ENCODE measurements at regions not wholly inside any gene's neighbourhood (a gene's known extent, or its start where the extent isn't known, plus 50 kb on each side); places are given as distances from the start of the nearest gene placed in this dataset.

DNA sequence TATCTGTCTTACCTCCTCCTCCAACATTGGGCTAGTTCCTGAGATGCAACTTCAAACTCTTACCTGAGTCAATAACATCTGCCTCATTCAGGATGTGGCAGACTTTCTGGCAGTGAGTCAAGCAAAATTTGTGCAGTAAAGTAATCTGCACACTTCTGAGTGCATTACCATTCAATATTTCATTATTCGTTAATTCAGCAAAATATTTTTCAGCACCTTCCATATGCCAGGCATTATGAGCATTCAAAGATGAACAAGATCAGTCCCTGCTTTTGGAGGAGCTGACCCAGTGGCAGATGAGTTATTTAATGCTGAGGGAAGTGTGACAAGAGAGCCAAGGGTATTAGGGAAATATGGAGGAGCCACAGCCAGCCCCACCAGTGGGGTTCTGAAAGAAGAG lies 339.7 kb downstream of the LNPK start:
- no peaks in the 10 kb centered on the region for H3K79me2 ChIP-seq
- no peaks in the 10 kb centered on the region for H3K27me3 ChIP-seq (ENCODE audit: control insufficient read depth, insufficient read depth, low read length)
- H3K9me3 ChIP-seq (ENCODE audit: control insufficient read depth, low read length), result no peaks in the 10 kb centered on the region
- no peak overlapping the region for H2AFZ ChIP-seq
- H3K9ac ChIP-seq, result no peak overlapping the region
- TF ChIP-seq, protein P1, sequence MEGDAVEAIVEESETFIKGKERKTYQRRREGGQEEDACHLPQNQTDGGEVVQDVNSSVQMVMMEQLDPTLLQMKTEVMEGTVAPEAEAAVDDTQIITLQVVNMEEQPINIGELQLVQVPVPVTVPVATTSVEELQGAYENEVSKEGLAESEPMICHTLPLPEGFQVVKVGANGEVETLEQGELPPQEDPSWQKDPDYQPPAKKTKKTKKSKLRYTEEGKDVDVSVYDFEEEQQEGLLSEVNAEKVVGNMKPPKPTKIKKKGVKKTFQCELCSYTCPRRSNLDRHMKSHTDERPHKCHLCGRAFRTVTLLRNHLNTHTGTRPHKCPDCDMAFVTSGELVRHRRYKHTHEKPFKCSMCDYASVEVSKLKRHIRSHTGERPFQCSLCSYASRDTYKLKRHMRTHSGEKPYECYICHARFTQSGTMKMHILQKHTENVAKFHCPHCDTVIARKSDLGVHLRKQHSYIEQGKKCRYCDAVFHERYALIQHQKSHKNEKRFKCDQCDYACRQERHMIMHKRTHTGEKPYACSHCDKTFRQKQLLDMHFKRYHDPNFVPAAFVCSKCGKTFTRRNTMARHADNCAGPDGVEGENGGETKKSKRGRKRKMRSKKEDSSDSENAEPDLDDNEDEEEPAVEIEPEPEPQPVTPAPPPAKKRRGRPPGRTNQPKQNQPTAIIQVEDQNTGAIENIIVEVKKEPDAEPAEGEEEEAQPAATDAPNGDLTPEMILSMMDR (IDR thresholded peaks at IDR 0.05), result no peak
- no peak overlapping the region for H3K4me2 ChIP-seq (ENCODE audit: low read length)
- no peaks in the 10 kb centered on the region for H3K36me3 ChIP-seq (ENCODE audit: control insufficient read depth, insufficient read depth, low read length)
- H3K4me3 ChIP-seq (ENCODE audit: low read depth, low read length), result no peak overlapping the region
- no peak overlapping the region for H3K27ac ChIP-seq
- no peaks in the 10 kb centered on the region for H3K4me1 ChIP-seq

DNA sequence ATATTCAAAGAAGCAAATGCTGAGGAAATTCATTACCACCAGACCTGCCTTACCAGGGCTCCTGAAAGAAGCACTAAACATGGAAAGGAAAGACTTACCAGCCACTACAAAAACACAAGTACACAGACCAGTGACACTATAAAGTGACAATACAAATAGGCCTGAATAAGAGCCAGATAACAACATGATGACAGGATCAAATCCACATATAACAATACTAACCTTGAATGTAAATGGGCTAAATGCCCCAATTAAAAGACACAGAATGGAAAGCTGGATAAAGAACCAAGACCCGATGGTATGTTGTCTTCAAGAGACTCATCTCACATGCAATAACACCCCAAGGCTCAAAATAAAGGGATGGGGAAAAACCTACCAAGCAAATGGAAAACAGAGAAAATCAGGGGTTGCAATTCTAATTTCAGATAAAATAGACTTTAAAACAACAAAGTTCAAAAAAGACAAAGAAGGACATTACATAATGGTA lies 353.4 kb downstream of the LNPK start:
- no peak overlapping the region for H3K4me3 ChIP-seq (ENCODE audit: low read depth, low read length)
- no peak overlapping the region for H3K4me2 ChIP-seq (ENCODE audit: low read length)
- H3K36me3 ChIP-seq (ENCODE audit: control insufficient read depth, insufficient read depth, low read length), result no peaks in the 10 kb centered on the region
- H3K4me1 ChIP-seq, result no peaks in the 10 kb centered on the region
- peaks cover 3% of the 10 kb centered on the region for H3K9me3 ChIP-seq (ENCODE audit: control insufficient read depth, low read length)
- no peak overlapping the region for H3K27ac ChIP-seq
- no peaks in the 10 kb centered on the region for H3K27me3 ChIP-seq (ENCODE audit: control insufficient read depth, insufficient read depth, low read length)
- no peak overlapping the region for H3K9ac ChIP-seq
- no peaks in the 10 kb centered on the region for H3K79me2 ChIP-seq
- TF ChIP-seq, protein P1 (IDR thresholded peaks at IDR 0.05), result no peak
- no peak overlapping the region for H2AFZ ChIP-seq

DNA sequence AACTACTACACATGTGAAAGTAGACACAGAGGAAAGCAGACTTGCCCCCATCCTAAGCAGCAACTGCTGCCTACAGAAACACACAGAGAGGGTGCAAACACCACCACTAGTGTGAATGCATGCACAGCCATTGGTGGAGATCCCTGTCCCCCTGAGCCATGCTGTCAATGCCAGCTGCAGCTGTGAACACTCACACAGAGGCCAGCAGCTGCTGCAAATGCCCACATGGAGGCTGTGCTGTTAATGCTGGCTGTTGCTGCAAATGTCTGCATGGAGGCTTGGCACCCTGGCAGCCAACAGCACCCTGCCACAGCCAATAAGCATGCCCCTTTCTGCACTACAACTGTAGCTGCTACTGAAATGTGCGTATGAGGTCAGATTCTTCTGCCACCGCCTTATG lies 355.0 kb downstream of the LNPK start:
- no peaks in the 10 kb centered on the region for H3K27me3 ChIP-seq (ENCODE audit: control insufficient read depth, insufficient read depth, low read length)
- H3K4me2 ChIP-seq (ENCODE audit: low read length), result no peak overlapping the region
- no peak overlapping the region for H3K27ac ChIP-seq
- no peaks in the 10 kb centered on the region for H3K79me2 ChIP-seq
- no peak overlapping the region for H3K4me3 ChIP-seq (ENCODE audit: low read depth, low read length)
- TF ChIP-seq, protein P1 (IDR thresholded peaks at IDR 0.05), result no peak
- no peak overlapping the region for H2AFZ ChIP-seq
- H3K4me1 ChIP-seq, result no peaks in the 10 kb centered on the region
- H3K9me3 ChIP-seq (ENCODE audit: control insufficient read depth, low read length), result peaks cover 3% of the 10 kb centered on the region
- H3K36me3 ChIP-seq (ENCODE audit: control insufficient read depth, insufficient read depth, low read length), result no peaks in the 10 kb centered on the region
- no peak overlapping the region for H3K9ac ChIP-seq

DNA sequence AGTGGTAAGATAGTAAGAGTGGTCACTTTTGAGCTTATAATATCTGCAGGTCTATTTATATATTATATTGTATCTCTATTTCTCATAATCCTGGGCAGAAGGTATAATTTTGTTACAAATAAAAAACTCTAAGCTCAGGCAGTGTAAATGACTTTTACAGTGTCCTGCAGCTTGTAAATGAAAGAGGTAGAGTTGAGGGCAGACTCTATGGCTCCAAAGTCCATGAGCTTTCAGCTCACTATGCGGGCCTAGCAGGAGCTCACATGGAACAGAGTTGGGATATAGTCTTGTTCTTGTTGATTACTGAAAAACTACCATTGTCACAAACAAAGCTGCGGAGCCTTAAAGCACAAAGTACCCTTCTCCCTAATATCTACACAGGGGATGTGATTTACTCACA lies 361.4 kb downstream of the LNPK start:
- H3K9ac ChIP-seq, result no peak overlapping the region
- TF ChIP-seq, protein P1 (IDR thresholded peaks at IDR 0.05), result no peak
- H3K36me3 ChIP-seq (ENCODE audit: control insufficient read depth, insufficient read depth, low read length), result no peaks in the 10 kb centered on the region
- H2AFZ ChIP-seq, result no peak overlapping the region
- no peaks in the 10 kb centered on the region for H3K9me3 ChIP-seq (ENCODE audit: control insufficient read depth, low read length)
- no peak overlapping the region for H3K4me3 ChIP-seq (ENCODE audit: low read depth, low read length)
- no peaks in the 10 kb centered on the region for H3K79me2 ChIP-seq
- no peaks in the 10 kb centered on the region for H3K4me1 ChIP-seq
- no peak overlapping the region for H3K4me2 ChIP-seq (ENCODE audit: low read length)
- H3K27me3 ChIP-seq (ENCODE audit: control insufficient read depth, insufficient read depth, low read length), result no peaks in the 10 kb centered on the region
- no peak overlapping the region for H3K27ac ChIP-seq

DNA sequence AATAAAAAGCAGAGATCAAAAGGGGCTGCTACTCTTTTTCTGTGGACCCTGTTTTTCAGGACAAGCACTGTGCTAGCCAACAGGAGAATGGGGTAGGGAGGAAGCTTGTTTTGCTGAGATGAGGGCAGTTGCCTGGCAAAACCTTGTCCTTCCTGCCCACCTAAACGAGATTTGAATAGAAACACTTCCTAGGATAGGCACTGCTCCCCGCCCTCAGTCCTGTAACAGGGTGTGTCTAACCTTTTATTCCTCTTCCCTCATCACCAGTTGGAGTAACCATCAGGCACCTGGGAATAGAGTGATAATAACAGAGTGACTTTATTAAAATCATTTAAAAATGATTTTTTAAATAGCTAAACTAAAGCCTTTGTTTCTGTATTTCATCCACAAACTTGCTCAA lies 368.8 kb downstream of the LNPK start:
- Histone ChIP-seq H3K27me3 (ENCODE audit: control insufficient read depth, insufficient read depth, low read length) (no peaks in the 10 kb centered on the region), H3K4me2 (ENCODE audit: low read length) (no peak overlapping the region), H3K9ac (no peak overlapping the region), H3K27ac (no peak overlapping the region), H3K79me2 (no peaks in the 10 kb centered on the region), H2AFZ (no peak overlapping the region), H3K9me3 (ENCODE audit: control insufficient read depth, low read length) (no peaks in the 10 kb centered on the region), H3K4me1 (no peaks in the 10 kb centered on the region), H3K4me3 (ENCODE audit: low read depth, low read length) (no peak overlapping the region), H3K36me3 (ENCODE audit: control insufficient read depth, insufficient read depth, low read length) (no peaks in the 10 kb centered on the region)
- TF ChIP-seq, protein P1 (IDR thresholded peaks at IDR 0.05), result no peak

All from parathyroid adenoma (tissue), 2 donors.